MM.1S (cell line): ENCODE measurements at regions not wholly inside any gene's neighbourhood (a gene's known extent, or its start where the extent isn't known, plus 50 kb on each side); places are given as distances from the start of the nearest gene placed in this dataset.

Experiments used
- DNase-seq: peaks from one replicate; pipeline ENCODE4 v3.0.0-alpha.2; 2015
- H2AFZ ChIP-seq: fragments of 300-600 bp; sonication (generic); 2 replicates; pipeline ENCODE4 v1.6.0; 2016; ENCODE audit warnings: antibody characterized with exemption, low read length
- H3F3A ChIP-seq: fragments of 300-600 bp; sonication (generic); 2 replicates; pipeline ENCODE4 v1.6.1; 2016; ENCODE audit warnings: mild to moderate bottlenecking, antibody characterized with exemption, low read length, moderate library complexity, mixed read lengths; ENCODE audit not compliant: insufficient read depth
- H3K27ac ChIP-seq: fragments of 300-600 bp; sonication (generic); 2 replicates; pipeline ENCODE4 v1.5.1; 2016; ENCODE audit warnings: mild to moderate bottlenecking, low read length
- H3K27me3 ChIP-seq: fragments of 300-600 bp; sonication (generic); replicated peaks from 2 replicates; pipeline ENCODE4 v1.6.0; 2016; ENCODE audit warnings: low read length; ENCODE audit not compliant: insufficient read depth
- H3K36me3 ChIP-seq: fragments of 300-600 bp; sonication (generic); replicated peaks from 2 replicates; pipeline ENCODE4 v1.6.1; 2016; ENCODE audit warnings: mild to moderate bottlenecking, low read length, mixed read lengths; ENCODE audit not compliant: insufficient read depth
- H3K4me1 ChIP-seq: fragments of 300-600 bp; sonication (generic); 2 replicates; pipeline ENCODE4 v1.6.1; 2016; ENCODE audit warnings: low read length, mixed read lengths
- H3K4me2 ChIP-seq: fragments of 300-600 bp; sonication (generic); 2 replicates; pipeline ENCODE4 v1.6.0; 2016; ENCODE audit warnings: low read depth, low read length
- H3K4me3 ChIP-seq: fragments of 300-600 bp; sonication (generic); 2 replicates; pipeline ENCODE4 v1.5.1; 2016; ENCODE audit warnings: low read length, mixed read lengths
- H3K79me2 ChIP-seq: fragments of 300-600 bp; sonication (generic); 2 replicates; pipeline ENCODE4 v1.6.1; 2016; ENCODE audit warnings: mixed run types, low read length, mixed read lengths
- H3K9ac ChIP-seq: fragments of 300-600 bp; sonication (generic); 2 replicates; pipeline ENCODE4 v1.6.1; 2016; ENCODE audit warnings: low read length, mixed read lengths
- H3K9me2 ChIP-seq: fragments of 300-600 bp; sonication (generic); replicated peaks from 2 replicates; pipeline ENCODE4 v1.6.1; 2016; ENCODE audit warnings: mild to moderate bottlenecking, low read length, mixed read lengths; ENCODE audit not compliant: insufficient read depth
- H3K9me3 ChIP-seq: fragments of 300-600 bp; sonication (generic); replicated peaks from 2 replicates; pipeline ENCODE4 v1.6.1; 2016; ENCODE audit warnings: mild to moderate bottlenecking, low read length, mixed read lengths; ENCODE audit not compliant: insufficient read depth
- H4K20me1 ChIP-seq: fragments of 300-600 bp; sonication (generic); 2 replicates; pipeline ENCODE4 v1.6.1; 2016; ENCODE audit warnings: mild to moderate bottlenecking, low read length, moderate library complexity, mixed read lengths; ENCODE audit not compliant: insufficient read depth
- EZH2 ChIP-seq: fragments of 300-600 bp; sonication (generic); optimal IDR thresholded peaks from 2 replicates; pipeline ENCODE3; 2017; ENCODE audit warnings: low read depth, mild to moderate bottlenecking, antibody characterized with exemption, low read length, mixed read lengths
- EZH2phosphoT487 ChIP-seq: fragments of 300-600 bp; sonication (generic); IDR thresholded peaks from 2 replicates; pipeline ENCODE4 v1.6.1; 2018; ENCODE audit warnings: antibody characterized with exemption, low read length
- TF ChIP-seq, protein P1 (sequence below): fragments of 300-600 bp; sonication (generic); IDR thresholded peaks from 2 replicates; pipeline ENCODE4 v1.5.1; 2016; ENCODE audit warnings: antibody characterized with exemption, low read length, mixed read lengths

DNA sequence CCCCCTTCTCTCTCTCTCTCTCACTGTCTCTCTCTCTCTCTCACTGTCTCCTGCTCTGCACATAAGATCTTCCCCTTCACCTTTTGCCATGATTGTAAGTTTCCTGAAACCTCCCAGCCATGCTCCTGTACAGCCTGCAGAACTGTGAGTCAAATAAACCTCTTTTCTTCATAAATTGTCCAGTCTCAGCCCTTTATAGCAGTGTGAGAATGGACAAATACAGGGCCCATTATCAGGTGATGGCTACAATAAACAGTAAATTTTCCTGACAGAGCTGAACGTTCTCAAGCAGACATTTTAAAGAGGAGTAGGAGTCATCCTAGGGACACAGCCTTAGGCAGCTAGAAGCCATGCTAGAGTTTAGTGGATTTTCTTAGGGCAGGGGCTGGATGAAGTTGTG is 1679.7 kb upstream of the B3GALT2 start:
- Histone ChIP-seq H4K20me1 (no peaks in the 10 kb centered on the region), H3K4me2 (no peak overlapping the region), H3K4me1 (no peaks in the 10 kb centered on the region; the same call in 1 of the 2 replicates), H3K27me3 (no peaks in the 10 kb centered on the region), H3K9ac (no peak overlapping the region), H3K9me3 (no peaks in the 10 kb centered on the region), H3K36me3 (no peaks in the 10 kb centered on the region), H2AFZ (no peak overlapping the region), H3K27ac (no peak overlapping the region), H3F3A (no peaks in the 10 kb centered on the region), H3K9me2 (no peaks in the 10 kb centered on the region), H3K79me2 (no peaks in the 10 kb centered on the region), H3K4me3 (no peak overlapping the region)
- DNase-seq, result no peak
- TF ChIP-seq, protein P1, sequence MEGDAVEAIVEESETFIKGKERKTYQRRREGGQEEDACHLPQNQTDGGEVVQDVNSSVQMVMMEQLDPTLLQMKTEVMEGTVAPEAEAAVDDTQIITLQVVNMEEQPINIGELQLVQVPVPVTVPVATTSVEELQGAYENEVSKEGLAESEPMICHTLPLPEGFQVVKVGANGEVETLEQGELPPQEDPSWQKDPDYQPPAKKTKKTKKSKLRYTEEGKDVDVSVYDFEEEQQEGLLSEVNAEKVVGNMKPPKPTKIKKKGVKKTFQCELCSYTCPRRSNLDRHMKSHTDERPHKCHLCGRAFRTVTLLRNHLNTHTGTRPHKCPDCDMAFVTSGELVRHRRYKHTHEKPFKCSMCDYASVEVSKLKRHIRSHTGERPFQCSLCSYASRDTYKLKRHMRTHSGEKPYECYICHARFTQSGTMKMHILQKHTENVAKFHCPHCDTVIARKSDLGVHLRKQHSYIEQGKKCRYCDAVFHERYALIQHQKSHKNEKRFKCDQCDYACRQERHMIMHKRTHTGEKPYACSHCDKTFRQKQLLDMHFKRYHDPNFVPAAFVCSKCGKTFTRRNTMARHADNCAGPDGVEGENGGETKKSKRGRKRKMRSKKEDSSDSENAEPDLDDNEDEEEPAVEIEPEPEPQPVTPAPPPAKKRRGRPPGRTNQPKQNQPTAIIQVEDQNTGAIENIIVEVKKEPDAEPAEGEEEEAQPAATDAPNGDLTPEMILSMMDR, result no peak
- TF ChIP-seq EZH2phosphoT487 (no peak), EZH2 (no peak)

DNA sequence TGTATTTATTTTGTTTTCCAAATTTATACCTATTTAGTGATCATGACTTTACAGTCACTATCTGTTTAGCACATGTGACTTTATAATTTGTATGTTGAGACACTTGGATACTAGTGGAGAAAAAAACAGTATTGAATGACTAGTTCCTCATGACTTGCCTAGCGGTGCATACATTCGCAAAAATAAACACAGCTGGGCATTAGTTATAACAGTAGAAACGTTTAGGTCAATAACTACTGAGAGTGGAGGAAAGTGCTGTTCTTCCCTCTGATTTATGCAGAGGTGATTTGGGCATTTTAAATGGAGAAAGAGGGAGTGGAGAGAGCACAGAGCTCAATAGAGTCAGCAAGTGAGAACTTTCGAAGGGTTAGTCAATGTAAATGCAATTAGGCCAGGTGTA is 1679.0 kb upstream of the B3GALT2 start:
- TF ChIP-seq EZH2 (no peak), EZH2phosphoT487 (no peak)
- TF ChIP-seq, protein P1, result no peak

DNA sequence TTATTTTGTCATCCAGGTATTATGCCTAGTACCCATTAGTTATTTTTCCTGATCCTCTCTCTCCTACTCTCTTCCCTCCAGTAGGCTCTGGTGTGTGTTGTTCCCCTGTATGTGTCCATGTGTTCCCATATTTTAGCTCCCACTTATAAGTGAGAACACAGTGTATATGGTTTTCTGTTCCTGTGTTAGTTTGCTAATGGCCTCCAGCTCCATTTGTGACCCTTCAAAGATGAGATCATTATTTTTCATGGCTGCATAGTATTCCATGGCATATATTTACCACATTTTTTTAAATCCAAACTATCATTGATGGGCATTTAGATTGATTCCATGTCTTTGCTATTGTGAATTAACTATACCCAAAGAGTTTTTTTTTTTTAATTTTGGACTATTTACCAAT is 1675.7 kb upstream of the B3GALT2 start:
- H3K4me3 ChIP-seq, result no peak overlapping the region
- H3F3A ChIP-seq, result no peaks in the 10 kb centered on the region
- H3K79me2 ChIP-seq, result no peaks in the 10 kb centered on the region
- H3K27me3 ChIP-seq, result no peaks in the 10 kb centered on the region
- no peaks in the 10 kb centered on the region for H3K9me3 ChIP-seq
- no peaks in the 10 kb centered on the region for H3K4me1 ChIP-seq
- no peaks in the 10 kb centered on the region for H3K36me3 ChIP-seq
- H3K9ac ChIP-seq, result no peak overlapping the region
- no peaks in the 10 kb centered on the region for H3K9me2 ChIP-seq
- no peak overlapping the region for H2AFZ ChIP-seq
- no peak overlapping the region for H3K4me2 ChIP-seq
- TF ChIP-seq, protein P1, result no peak
- no peak for TF ChIP-seq EZH2
- no peak for DNase-seq
- no peaks in the 10 kb centered on the region for H4K20me1 ChIP-seq
- H3K27ac ChIP-seq, result no peak overlapping the region

More for the DNA sequence above, 1679.0 kb upstream of the B3GALT2 start:
- no peaks in the 10 kb centered on the region for H3K36me3 ChIP-seq
- H3K4me2 ChIP-seq, result no peak overlapping the region
- no peak overlapping the region for H3K9ac ChIP-seq
- no peaks in the 10 kb centered on the region for H3K4me1 ChIP-seq
- no peaks in the 10 kb centered on the region for H4K20me1 ChIP-seq
- DNase-seq, result no peak
- H3K4me3 ChIP-seq, result no peak overlapping the region
- H3F3A ChIP-seq, result no peaks in the 10 kb centered on the region
- H2AFZ ChIP-seq, result no peak overlapping the region
- H3K9me3 ChIP-seq, result no peaks in the 10 kb centered on the region
- H3K27ac ChIP-seq, result no peak overlapping the region
- no peaks in the 10 kb centered on the region for H3K27me3 ChIP-seq
- H3K79me2 ChIP-seq, result no peaks in the 10 kb centered on the region
- no peaks in the 10 kb centered on the region for H3K9me2 ChIP-seq
